ENCODE measurements at regions not wholly inside any gene's neighbourhood (a gene's known extent, or its start where the extent isn't known, plus 50 kb on each side); places are given as distances from the start of the nearest gene placed in this dataset.
"Not testable (repeated sequence)": the region's sequence is repeated elsewhere in the genome, so short reads cannot be mapped to it uniquely, and the experiment has no call there.

DNA sequence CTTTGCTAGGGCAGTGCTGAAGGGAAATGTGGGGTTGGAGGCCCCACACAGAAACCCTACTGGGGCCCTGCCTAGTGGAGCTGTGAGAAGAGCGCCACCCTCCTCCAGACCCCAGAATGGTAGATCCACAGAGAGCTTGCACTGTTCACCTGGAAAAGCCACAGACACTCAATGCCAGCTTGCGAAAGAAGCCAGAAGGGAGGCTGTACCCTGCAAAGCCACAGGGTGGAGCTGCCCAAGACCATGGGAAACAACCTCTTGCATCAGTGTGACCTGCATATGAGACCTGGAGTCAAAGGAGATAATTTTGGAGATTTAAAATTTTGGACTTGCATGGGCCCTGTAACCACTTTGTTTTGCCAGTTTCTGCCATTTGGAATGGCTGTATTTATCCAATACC is 615.4 kb upstream of the MIR17HG start:
- no peak for DNase-seq

- DNase-seq = not testable (repeated sequence)
Observed at GRCh38 chr13:90734497-90734896, 613.0 kb upstream of the MIR17HG start.

DNA sequence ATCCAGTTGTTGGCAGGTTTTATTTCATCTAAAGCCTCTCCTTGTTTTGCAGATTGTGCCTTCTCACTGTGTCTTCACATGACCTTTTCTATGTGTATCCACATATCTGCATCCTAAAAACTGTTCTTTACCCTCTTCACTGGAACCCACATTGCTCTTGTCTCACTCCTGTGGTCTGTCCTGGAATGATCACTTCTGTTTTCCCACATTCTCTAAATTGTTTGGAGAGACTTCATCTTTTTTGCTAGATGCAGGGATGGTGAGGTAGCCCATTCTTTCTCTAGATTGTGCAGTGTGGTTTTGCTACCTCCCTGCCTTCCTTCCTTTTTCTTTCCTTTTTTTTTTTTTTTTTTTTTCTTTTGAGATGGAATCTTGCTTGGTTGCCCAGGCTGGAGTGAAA is 608.6 kb upstream of the MIR17HG start:
- no peak for DNase-seq

DNA sequence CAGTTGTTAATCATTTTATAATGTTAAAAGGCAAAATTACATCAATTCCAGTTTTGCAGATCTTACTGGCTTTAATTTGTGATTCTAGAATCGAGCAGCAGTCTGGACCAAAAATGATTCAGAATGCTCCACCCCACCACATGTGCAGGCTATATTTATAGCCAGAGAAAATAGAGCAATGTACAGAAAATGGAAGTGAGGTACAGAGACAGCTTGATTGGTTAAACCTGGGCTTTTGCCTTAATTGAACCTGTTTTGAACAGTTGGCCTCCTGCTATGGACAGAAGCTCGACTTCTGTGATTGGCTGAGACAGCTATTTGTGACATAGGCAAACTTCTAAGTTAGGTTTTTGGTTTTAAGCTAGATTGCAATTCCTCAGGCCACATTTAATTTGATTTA is 607.4 kb upstream of the MIR17HG start:
- DNase-seq = no peak

GRCh38 chr13:90742381-90742780 is 605.1 kb upstream of the MIR17HG start:
- DNase-seq = no peak

DNA sequence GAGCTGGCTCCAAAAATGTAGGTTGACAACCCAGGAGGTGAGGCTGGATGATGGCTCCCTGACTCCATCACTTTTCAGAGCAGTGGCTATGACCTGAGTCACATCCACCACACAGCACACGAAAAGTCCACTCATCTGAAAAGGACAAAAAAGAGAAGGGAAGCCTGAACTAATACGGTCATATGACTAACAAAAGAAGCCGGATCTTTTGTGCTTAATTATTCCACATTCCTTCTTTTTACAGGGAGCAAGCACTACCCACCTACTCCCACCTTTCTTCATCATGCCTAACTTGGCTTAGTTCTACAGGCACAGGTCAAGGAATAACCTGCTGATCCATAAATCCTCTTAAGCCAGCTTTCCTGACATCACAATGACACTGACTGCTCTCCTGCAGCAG is 601.3 kb upstream of the MIR17HG start:
- no peak for DNase-seq

- DNase-seq = no peak
Observed at GRCh38 chr13:90750021-90750420, 597.5 kb upstream of the MIR17HG start.

GRCh38 chr13:90751026-90751425 is 596.5 kb upstream of the MIR17HG start:
- DNase-seq = no peak

DNA sequence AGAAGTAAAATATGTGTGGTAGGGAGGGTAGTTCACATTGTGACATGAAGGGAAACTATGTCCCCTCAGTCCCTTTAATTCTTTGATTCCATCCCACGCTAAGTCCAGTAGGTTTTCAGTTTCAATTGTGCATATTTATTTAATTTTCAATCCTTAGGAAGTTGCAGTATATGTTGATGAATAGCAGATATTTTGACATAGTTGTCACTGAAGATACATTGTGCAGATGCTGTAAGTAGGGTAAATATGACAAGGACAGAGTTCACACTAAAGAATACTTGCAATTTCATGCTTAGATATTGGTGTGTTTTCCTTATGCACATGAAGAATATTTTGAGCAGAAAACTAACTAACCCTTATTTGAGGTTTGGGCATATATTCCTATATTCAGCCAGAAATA is 595.4 kb upstream of the MIR17HG start:
- no peak for DNase-seq

DNA sequence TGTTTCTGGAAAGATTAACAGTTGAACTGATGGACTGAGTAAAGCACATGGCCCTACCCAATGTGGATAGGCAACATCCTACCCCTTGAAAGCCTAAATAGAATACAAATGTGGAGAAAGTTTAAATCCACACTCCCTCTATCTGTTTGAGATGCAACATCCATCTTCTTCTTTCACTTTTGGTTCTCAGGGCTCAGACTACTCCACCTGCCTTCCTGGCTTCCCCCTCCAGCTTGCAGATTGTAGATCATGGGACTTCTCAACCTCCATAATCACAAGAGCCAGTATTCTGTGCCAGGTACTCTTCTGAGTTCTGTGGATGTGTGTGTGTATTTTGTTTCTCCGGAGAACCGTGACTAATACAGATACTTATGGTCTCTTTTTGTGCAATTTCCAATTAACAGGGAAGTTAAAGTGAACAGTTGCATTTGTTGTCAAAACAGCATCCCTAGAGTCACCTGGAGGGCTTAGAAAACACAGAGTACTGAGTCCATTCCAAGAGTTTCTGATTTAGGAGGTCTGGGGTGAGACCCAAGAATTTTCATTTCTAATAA is 590.3 kb upstream of the MIR17HG start:
- no peak for DNase-seq

- DNase-seq = no peak
Observed at GRCh38 chr13:90760639-90761038, 586.8 kb upstream of the MIR17HG start.

GRCh38 chr13:90763476-90764150 is 583.9 kb upstream of the MIR17HG start:
- no peak for DNase-seq

- DNase-seq = no peak
Observed at GRCh38 chr13:90766386-90766902, 581.0 kb upstream of the MIR17HG start.

DNA sequence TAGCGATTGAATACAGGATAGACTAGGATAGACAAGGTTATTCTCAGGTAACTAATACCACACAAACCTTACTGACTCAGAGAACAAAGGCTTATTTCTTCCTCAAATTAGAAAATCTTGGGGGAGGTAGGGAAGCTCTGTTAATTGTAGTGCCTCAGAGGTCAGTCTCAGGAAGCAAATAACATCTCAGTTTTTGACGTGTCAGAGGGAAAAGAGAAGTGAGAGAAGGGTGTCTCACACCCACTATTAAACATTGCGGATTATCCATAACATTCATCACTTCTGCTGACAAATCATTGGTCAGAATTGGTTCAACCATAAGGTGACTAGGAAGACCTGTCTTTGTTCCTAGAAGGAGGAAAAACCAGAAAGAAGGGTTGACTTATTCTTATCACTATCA is 579.4 kb upstream of the MIR17HG start:
- DNase-seq = no peak

DNA sequence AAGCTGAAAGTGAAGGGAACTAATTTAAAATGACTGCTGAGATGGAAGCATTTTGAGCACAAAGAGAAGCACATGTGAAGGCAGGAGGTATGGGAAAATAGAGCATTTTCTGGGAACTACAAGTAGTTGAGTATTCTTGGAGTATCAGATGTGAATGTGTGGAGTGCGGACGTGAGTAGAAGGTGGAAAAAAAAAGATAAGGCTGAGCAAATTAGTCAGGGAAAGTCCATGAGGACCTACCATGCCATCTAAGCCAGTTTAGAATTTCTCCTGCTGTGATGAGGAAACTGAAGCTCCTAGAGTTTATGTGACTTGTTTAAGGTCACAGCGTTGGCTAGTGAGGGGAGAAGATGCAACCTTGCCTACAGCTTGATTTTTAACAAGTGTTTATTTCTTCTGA is 578.1 kb upstream of the MIR17HG start:
- DNase-seq = no peak

GRCh38 chr13:90770334-90770733 is 577.2 kb upstream of the MIR17HG start:
- DNase-seq = no peak

GRCh38 chr13:90773681-90774080 is 573.8 kb upstream of the MIR17HG start:
- no peak for DNase-seq

GRCh38 chr13:90776051-90776748 is 571.3 kb upstream of the MIR17HG start:
- no peak for DNase-seq

- no peak for DNase-seq
Observed at GRCh38 chr13:90783273-90783672, 564.2 kb upstream of the MIR17HG start.

- DNase-seq = no peak
Observed at GRCh38 chr13:90787007-90787406, 560.5 kb upstream of the MIR17HG start.

- DNase-seq = no peak
Observed at GRCh38 chr13:90792335-90792734, 555.2 kb upstream of the MIR17HG start.

GRCh38 chr13:90793261-90793820 is 554.1 kb upstream of the MIR17HG start:
- no peak for DNase-seq

DNA sequence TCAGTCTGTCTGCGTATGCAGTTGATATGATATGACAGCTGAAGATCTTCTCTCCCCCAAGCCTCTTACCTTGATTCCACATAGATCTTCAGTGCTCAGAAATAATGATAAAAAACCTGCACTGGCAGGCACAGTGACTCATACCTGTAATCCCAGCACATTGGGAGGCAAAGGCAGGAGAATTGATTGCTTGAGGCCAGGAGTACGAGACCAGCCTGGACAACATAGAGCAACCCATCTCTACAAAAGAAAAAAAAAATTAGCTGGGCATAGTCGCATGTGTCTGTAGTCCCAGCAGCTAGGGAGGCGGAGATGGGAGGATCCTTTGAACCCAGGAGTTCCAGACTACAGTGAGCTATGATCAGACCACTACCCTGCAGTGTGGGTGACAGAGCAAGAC is 551.0 kb upstream of the MIR17HG start:
- DNase-seq = no peak

GRCh38 chr13:90797335-90797734 is 550.2 kb upstream of the MIR17HG start:
- no peak for DNase-seq
